ENCODE measurements at regions not wholly inside any gene's neighbourhood (a gene's known extent, or its start where the extent isn't known, plus 50 kb on each side); places are given as distances from the start of the nearest gene placed in this dataset.

DNA sequence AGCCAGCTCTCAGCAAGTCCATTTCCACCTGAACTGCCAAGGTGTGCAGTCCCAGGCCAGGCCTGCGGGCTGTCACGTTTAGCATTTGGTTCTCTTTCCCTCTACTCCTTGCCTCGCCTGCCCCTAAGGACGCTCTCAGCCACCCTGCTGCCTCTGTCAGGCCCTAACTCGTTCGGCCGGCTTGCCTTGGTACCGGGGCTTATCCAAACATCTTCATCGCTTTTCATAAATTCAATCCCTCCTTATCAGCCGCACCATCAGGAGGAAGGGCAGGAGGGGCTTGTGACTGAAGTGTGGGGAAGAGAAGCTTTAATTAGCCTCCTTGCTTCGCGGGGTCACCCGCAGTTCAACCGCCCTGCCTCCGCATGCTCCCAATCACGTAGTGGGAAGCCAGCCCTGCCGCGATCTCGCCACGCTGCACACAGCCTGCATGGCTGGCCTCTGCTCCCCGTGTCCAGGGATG is 231.1 kb downstream of the SOX9 start:
- TF ChIP-seq SIN3A (IDR thresholded peaks at IDR 0.05; ENCODE audit: borderline replicate concordance, insufficient read depth, low read length) (no peak), POLR2AphosphoS5 (IDR thresholded peaks at IDR 0.05; ENCODE audit: low read depth, low read length) (no peak), TAF1 (IDR thresholded peaks at IDR 0.05; ENCODE audit: borderline replicate concordance, insufficient read depth, low read length) (no peak)
- TF ChIP-seq, protein P1, sequence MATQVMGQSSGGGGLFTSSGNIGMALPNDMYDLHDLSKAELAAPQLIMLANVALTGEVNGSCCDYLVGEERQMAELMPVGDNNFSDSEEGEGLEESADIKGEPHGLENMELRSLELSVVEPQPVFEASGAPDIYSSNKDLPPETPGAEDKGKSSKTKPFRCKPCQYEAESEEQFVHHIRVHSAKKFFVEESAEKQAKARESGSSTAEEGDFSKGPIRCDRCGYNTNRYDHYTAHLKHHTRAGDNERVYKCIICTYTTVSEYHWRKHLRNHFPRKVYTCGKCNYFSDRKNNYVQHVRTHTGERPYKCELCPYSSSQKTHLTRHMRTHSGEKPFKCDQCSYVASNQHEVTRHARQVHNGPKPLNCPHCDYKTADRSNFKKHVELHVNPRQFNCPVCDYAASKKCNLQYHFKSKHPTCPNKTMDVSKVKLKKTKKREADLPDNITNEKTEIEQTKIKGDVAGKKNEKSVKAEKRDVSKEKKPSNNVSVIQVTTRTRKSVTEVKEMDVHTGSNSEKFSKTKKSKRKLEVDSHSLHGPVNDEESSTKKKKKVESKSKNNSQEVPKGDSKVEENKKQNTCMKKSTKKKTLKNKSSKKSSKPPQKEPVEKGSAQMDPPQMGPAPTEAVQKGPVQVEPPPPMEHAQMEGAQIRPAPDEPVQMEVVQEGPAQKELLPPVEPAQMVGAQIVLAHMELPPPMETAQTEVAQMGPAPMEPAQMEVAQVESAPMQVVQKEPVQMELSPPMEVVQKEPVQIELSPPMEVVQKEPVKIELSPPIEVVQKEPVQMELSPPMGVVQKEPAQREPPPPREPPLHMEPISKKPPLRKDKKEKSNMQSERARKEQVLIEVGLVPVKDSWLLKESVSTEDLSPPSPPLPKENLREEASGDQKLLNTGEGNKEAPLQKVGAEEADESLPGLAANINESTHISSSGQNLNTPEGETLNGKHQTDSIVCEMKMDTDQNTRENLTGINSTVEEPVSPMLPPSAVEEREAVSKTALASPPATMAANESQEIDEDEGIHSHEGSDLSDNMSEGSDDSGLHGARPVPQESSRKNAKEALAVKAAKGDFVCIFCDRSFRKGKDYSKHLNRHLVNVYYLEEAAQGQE (IDR thresholded peaks at IDR 0.05; ENCODE audit: insufficient read depth in 1 of 2, low read depth in 2 of 2, low read length in 2 of 2) = no peak

Data from PFSK-1 (cell line).